ENCODE measurements at regions not wholly inside any gene's neighbourhood (a gene's known extent, or its start where the extent isn't known, plus 50 kb on each side); places are given as distances from the start of the nearest gene placed in this dataset.

GRCh38 chr15:87680208-87680607 is 576.3 kb downstream of the NTRK3 start:
- Histone ChIP-seq H3K27me3 (replicated peaks in 1 of 4; ENCODE audit: control insufficient read depth in 3 of 4, extremely low read depth in 1 of 4, insufficient read depth in 3 of 4, low read length in 3 of 4) (no peaks in the 10 kb centered on the region), H3K4me1 (replicated peaks in 1 of 4; ENCODE audit: control insufficient read depth in 3 of 4, insufficient read depth in 4 of 4, low read length in 3 of 4) (no peaks in the 10 kb centered on the region), H3K36me3 (ENCODE audit: control insufficient read depth in 2 of 4, insufficient read depth in 4 of 4, low read length in 3 of 4) (no peaks in the 10 kb centered on the region), H3K4ac (replicated peaks; ENCODE audit: insufficient read length, low read depth, low read length) (no peak overlapping the region), H3K79me1 (ENCODE audit: low read depth, low read length) (no peaks in the 10 kb centered on the region), H3K9me3 (ENCODE audit: insufficient read depth in 2 of 2, low read depth in 1 of 2, low read length in 1 of 2) (no peaks in the 10 kb centered on the region), H2BK20ac (ENCODE audit: low read length) (no peak overlapping the region), H2BK120ac (replicated peaks; ENCODE audit: low read depth, low read length) (no peak overlapping the region), H2BK15ac (ENCODE audit: low read length) (no peak overlapping the region), H4K91ac (replicated peaks; ENCODE audit: insufficient read length, low read length) (no peak overlapping the region), H4K20me1 (replicated peaks in 1 of 2; ENCODE audit: control insufficient read depth in 1 of 2, insufficient read depth in 2 of 2, low read length in 2 of 2) (no peaks in the 10 kb centered on the region), H4K5ac (ENCODE audit: insufficient read length, low read depth, low read length) (no peak overlapping the region), H3K9ac (replicated peaks in 1 of 4; ENCODE audit: extremely low read depth in 1 of 4, low read depth in 3 of 4, low read length in 3 of 4) (no peak overlapping the region), H3K14ac (ENCODE audit: insufficient read length) (no peak overlapping the region), H2BK12ac (ENCODE audit: low read depth, low read length) (no peak overlapping the region), H3K23ac (ENCODE audit: insufficient read length) (no peak overlapping the region), H3K27ac (ENCODE audit: low read depth, low read length) (no peak overlapping the region), H2AFZ (ENCODE audit: low read length) (no peak overlapping the region), H3K18ac (ENCODE audit: extremely low read depth, low read length) (no peak overlapping the region), H3K56ac (replicated peaks; ENCODE audit: insufficient read length, low read depth, low read length) (no peak overlapping the region), H3K4me2 (ENCODE audit: insufficient read depth in 1 of 2, low read depth in 2 of 2, low read length in 2 of 2) (no peak overlapping the region), H4K8ac (ENCODE audit: extremely low read depth, insufficient read depth, low read length) (no peak overlapping the region), H2AK5ac (ENCODE audit: low read depth, low read length) (no peak overlapping the region), H2BK5ac (ENCODE audit: low read depth, low read length) (no peak overlapping the region), H3K23me2 (ENCODE audit: low read depth, low read length) (no peaks in the 10 kb centered on the region; the same call in 1 of the 2 replicates), H3K79me2 (ENCODE audit: control insufficient read depth in 1 of 2, insufficient read depth in 2 of 2, low read length in 2 of 2) (no peaks in the 10 kb centered on the region), H3K4me3 (ENCODE audit: extremely low read depth in 1 of 4, insufficient read depth in 2 of 4, low read depth in 3 of 4, low read length in 4 of 4) (no peak overlapping the region)
- TF ChIP-seq KDM5A (IDR thresholded peaks at IDR 0.05; ENCODE audit: low read length) = no peak
- FAIRE-seq (no peak), DNase-seq (ENCODE audit: low read depth in 1 of 2, low spot score in 2 of 2) (no peak)
- 91% methylated on average over 1 of the region's 1 CpG; no CpG with 5 or more reads in 1 of the 2 experiments for WGBS, 2 experiments (ENCODE audit: extremely low coverage in 1 of 2, insufficient coverage in 1 of 2, insufficient read length in 1 of 2, insufficient replicate concordance in 2 of 2, low coverage in 1 of 2, low lambda C conversion rate in 2 of 2, missing lambda C conversion rate in 1 of 2)
- ChIA-PET POLR2A (ENCODE audit: partially characterized antibody) (no interaction called here), CTCF (ENCODE audit: partially characterized antibody) (interaction anchor here (1.2 to 3.2 kb wide), 2 partner anchors 8 to 97 kb away, joined by 3 to 18 read pairs; no protein-coding TSS in a partner anchor)
